Fibroblast of the aortic adventitia (primary cell): ENCODE measurements at regions not wholly inside any gene's neighbourhood (a gene's known extent, or its start where the extent isn't known, plus 50 kb on each side); places are given as distances from the start of the nearest gene placed in this dataset.

Source experiments
- DNase-seq: peaks from one replicate; pipeline ENCODE4 v3.0.0-alpha.2; 2010; ENCODE audit warnings: low read depth
- H3K4me3 ChIP-seq: 2 replicates; pipeline ENCODE4 v1.5.1; 2011; ENCODE audit warnings: low read depth, mild to moderate bottlenecking, control low read depth, low read length, moderate library complexity
- CTCF ChIP-seq: IDR thresholded peaks from 2 replicates; pipeline ENCODE4 v1.5.1; 2011; ENCODE audit warnings: mild to moderate bottlenecking, low read length, control low read depth, inconsistent platforms; ENCODE audit not compliant: insufficient read depth

DNA sequence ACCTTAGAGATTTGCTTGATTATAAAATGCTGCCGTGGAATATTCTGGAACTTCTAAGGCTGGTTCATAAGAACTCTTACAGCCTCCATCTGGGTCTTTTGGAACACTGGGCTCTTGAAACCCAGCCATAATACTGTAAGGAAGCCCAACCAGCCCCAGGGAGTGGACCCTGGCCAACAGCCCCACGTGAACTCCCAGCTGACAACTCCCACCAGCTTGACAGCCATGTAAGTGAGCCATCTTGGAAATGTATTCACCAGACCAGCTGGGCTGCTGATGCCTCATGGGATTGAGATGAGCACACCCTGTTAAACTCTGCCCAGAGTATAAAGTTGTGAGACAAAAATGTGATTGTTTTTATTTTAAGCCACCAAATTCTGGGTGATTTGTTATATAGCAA lies 378.7 kb upstream of the RAG2 start:
- TF ChIP-seq CTCF: no peak
- H3K4me3 ChIP-seq: no peak overlapping the region
- DNase-seq: no peak

GRCh38 chr11:36974771-36975170 lies 376.7 kb upstream of the RAG2 start:
- no peak for DNase-seq
- H3K4me3 ChIP-seq: no peak overlapping the region
- TF ChIP-seq CTCF: no peak

DNA sequence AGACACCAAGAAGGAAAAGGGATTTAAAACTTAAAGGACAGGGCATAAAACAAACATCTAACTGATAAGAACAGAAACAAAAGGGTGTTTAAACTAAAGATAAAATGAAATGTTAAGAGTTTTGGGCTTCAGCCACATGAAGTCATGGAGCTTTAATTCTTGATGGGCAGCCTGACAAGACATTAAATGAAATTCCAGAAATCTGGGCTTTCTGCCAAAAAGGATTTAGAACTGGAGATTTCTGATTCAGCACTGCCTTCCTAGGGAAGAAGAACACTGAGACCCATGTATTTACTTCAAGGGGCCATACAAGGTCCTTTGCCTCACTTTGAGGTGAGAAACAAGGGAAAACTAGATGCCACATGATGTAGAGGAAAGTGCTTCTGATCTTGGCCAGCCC lies 355.9 kb upstream of the RAG2 start:
- TF ChIP-seq CTCF: no peak
- no peak overlapping the region for H3K4me3 ChIP-seq
- peak; percentile 0 for DNase-seq

DNA sequence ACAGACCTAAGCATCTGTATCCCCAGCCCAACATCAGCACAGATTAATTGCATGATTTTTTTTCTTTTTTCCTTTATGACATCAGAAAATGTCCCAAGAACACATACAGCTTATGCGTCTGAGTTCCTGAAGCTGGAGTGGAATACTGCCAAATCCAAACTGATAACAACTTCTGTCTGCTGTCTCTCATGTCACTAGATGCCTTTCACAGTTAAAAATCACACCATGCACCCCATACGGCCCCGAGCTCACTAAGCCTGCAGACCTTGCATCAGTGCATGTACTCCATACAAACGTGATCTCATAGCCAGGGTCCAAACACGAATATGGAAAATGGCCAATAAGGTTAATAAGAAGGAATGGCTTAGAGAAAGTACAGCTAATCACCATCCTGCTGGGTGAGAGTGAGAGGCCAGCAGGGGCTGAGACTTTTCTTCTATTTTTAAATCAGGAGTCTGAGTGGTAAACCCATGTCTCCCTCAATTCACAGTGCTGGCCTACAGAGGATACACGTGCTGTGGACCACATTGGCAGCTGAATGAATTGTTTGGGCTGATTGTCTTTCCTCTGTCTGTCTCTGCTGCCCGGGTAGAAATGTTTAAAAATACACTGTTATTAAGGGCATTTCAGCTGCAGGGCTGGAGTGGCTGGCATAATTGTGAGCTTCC lies 350.6 kb upstream of the RAG2 start:
- TF ChIP-seq CTCF: no peak
- DNase-seq: no peak
- no peak overlapping the region for H3K4me3 ChIP-seq

DNA sequence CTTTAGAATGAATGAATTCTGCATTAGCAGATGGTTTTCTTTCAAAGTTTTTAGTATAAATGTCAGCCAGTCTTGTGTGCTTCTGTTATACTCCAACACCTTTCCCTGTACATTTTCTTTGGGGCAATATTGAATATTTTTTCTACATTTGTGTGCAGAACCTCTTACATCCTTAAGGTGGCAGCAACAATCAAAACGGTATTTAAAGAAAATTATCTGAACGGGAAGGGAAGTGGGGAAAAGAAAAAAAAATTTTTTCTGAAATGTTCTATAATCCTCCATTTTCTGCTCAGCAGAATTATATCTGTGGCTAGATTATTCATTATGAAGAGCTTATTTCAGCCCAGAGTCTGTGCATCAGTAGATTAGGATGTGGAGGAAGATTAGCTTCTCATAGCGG lies 347.3 kb upstream of the RAG2 start:
- TF ChIP-seq CTCF: peak; percentile 57
- DNase-seq: peak; percentile 10
- H3K4me3 ChIP-seq: no peak overlapping the region

- TF ChIP-seq CTCF: no peak
- H3K4me3 ChIP-seq: no peak overlapping the region
- no peak for DNase-seq
Measured at GRCh38 chr11:36933481-36933880, 335.4 kb upstream of the RAG2 start.

- H3K4me3 ChIP-seq: no peak overlapping the region
- no peak for DNase-seq
- TF ChIP-seq CTCF: no peak
Measured at GRCh38 chr11:36931139-36931538, 333.1 kb upstream of the RAG2 start.
